H9 (cell line): ENCODE measurements at regions not wholly inside any gene's neighbourhood (a gene's known extent, or its start where the extent isn't known, plus 50 kb on each side); places are given as distances from the start of the nearest gene placed in this dataset.

Source experiments
- DNase-seq: peaks from one replicate; pipeline ENCODE4 v3.0.0-alpha.2; 2017
- H2AFZ ChIP-seq: one replicate; pipeline ENCODE4 v1.6.1; 2013; ENCODE audit warnings: mild to moderate bottlenecking, low read length, control low read depth, moderate library complexity
- H2AK5ac ChIP-seq: 2 replicates; pipeline ENCODE4 v1.6.1; 2013; ENCODE audit warnings: low read length, control low read depth, mixed read lengths; ENCODE audit not compliant: insufficient read length
- H2BK120ac ChIP-seq: one replicate; pipeline ENCODE4 v1.6.1; 2013; ENCODE audit warnings: low read depth, mild to moderate bottlenecking, low read length, control low read depth, inconsistent platforms; ENCODE audit not compliant: poor library complexity, severe bottlenecking
- H2BK12ac ChIP-seq: 2 replicates; pipeline ENCODE4 v1.6.1; 2013; ENCODE audit warnings: low read length, control low read depth, mixed read lengths, low read depth; ENCODE audit not compliant: insufficient read length
- H2BK15ac ChIP-seq: 2 replicates; pipeline ENCODE4 v1.6.1; 2013; ENCODE audit warnings: low read depth, low read length, control low read depth
- H2BK20ac ChIP-seq: one replicate; pipeline ENCODE4 v1.6.1; 2013; ENCODE audit warnings: low read depth, mild to moderate bottlenecking, low read length, control low read depth, inconsistent platforms; ENCODE audit not compliant: poor library complexity, severe bottlenecking
- H2BK5ac ChIP-seq: 2 replicates; pipeline ENCODE4 v1.6.1; 2013; ENCODE audit warnings: low read length, control low read depth, mixed read lengths; ENCODE audit not compliant: insufficient read length
- H3K14ac ChIP-seq: 2 replicates; pipeline ENCODE4 v1.6.1; 2013; ENCODE audit warnings: low read length, control low read depth; ENCODE audit not compliant: insufficient read depth
- H3K18ac ChIP-seq: 2 replicates; pipeline ENCODE4 v1.6.1; 2013; ENCODE audit warnings: low read depth, mild to moderate bottlenecking, mixed read lengths, low read length, control low read depth; ENCODE audit not compliant: insufficient read length
- H3K23ac ChIP-seq: 2 replicates; pipeline ENCODE4 v1.6.1; 2013; ENCODE audit warnings: low read length, control low read depth, mixed read lengths, low read depth; ENCODE audit not compliant: insufficient read length
- H3K23me2 ChIP-seq: 2 replicates; pipeline ENCODE4 v1.6.1; 2013; ENCODE audit warnings: low read depth, mild to moderate bottlenecking, mixed read lengths, low read length, control low read depth; ENCODE audit not compliant: insufficient read length, poor library complexity, severe bottlenecking
- H3K27ac ChIP-seq: 2 replicates; pipeline ENCODE4 v1.5.1; 2013; ENCODE audit warnings: low read length, control low read depth, mixed read lengths, low read depth; ENCODE audit not compliant: insufficient read length
- H3K27me3 ChIP-seq: 2 replicates; pipeline ENCODE4 v1.6.1; 2013; ENCODE audit warnings: low read length, control low read depth, inconsistent platforms; ENCODE audit not compliant: insufficient read depth
- H3K4ac ChIP-seq: 2 replicates; pipeline ENCODE4 v1.6.1; 2013; ENCODE audit warnings: low read depth, mild to moderate bottlenecking, control low read depth, inconsistent platforms, low read length, moderate library complexity
- H3K4me1 ChIP-seq: 2 replicates; pipeline ENCODE4 v1.6.1; 2013; ENCODE audit warnings: low read length, control low read depth, inconsistent platforms; ENCODE audit not compliant: insufficient read depth
- H3K4me2 ChIP-seq: 2 replicates; pipeline ENCODE4 v1.6.1; 2013; ENCODE audit warnings: low read length, control low read depth, mixed read lengths; ENCODE audit not compliant: insufficient read length, insufficient read depth
- H3K56ac ChIP-seq: 2 replicates; pipeline ENCODE4 v1.6.1; 2013; ENCODE audit warnings: low read depth, mild to moderate bottlenecking, mixed read lengths, low read length, control low read depth; ENCODE audit not compliant: insufficient read length
- H3K79me1 ChIP-seq: 2 replicates; pipeline ENCODE4 v1.6.1; 2013; ENCODE audit warnings: low read depth, mild to moderate bottlenecking, moderate library complexity, low read length, control low read depth, inconsistent platforms; ENCODE audit not compliant: insufficient read depth, poor library complexity, severe bottlenecking
- H3K79me2 ChIP-seq: 2 replicates; pipeline ENCODE4 v1.6.1; 2013; ENCODE audit warnings: low read length, control low read depth, inconsistent platforms; ENCODE audit not compliant: insufficient read depth
- H3K9ac ChIP-seq: 2 replicates; pipeline ENCODE4 v1.6.1; 2013; ENCODE audit warnings: low read length, control low read depth, mixed read lengths; ENCODE audit not compliant: insufficient read length; ENCODE audit errors: extremely low read depth
- H3K9me3 ChIP-seq: one replicate; pipeline ENCODE4 v1.6.1; 2013; ENCODE audit warnings: low read depth, low read length, inconsistent platforms; ENCODE audit not compliant: control insufficient read depth
- H3T11ph ChIP-seq: one replicate; pipeline ENCODE4 v1.6.1; 2013; ENCODE audit warnings: mild to moderate bottlenecking, low read length, control low read depth, inconsistent platforms
- H4K20me1 ChIP-seq: one replicate; pipeline ENCODE4 v1.6.1; 2013; ENCODE audit not compliant: control insufficient read depth, insufficient read length, insufficient read depth
- H4K5ac ChIP-seq: 2 replicates; pipeline ENCODE4 v1.6.1; 2013; ENCODE audit warnings: low read depth, mild to moderate bottlenecking, mixed read lengths, low read length, control low read depth; ENCODE audit not compliant: insufficient read length
- H4K8ac ChIP-seq: replicated peaks from 2 replicates; pipeline ENCODE4 v1.6.1; 2013; ENCODE audit warnings: low read length, control low read depth, mixed read lengths, low read depth; ENCODE audit not compliant: insufficient read length
- H4K91ac ChIP-seq: 2 replicates; pipeline ENCODE4 v1.6.1; 2013; ENCODE audit warnings: low read depth, mild to moderate bottlenecking, moderate library complexity, mixed read lengths, low read length, control low read depth; ENCODE audit not compliant: insufficient read length
- H3K27ac Mint-ChIP-seq, 3 experiments: 2 replicates in 2 of 3; 3 replicates in 1 of 3; pipeline ENCODE4 v1.8.0; 2020 to 2021; ENCODE audit warnings: mixed read lengths in 3 of 3, mild to moderate bottlenecking in 1 of 3, moderate library complexity in 1 of 3
- H3K27me3 Mint-ChIP-seq: 2 replicates; pipeline ENCODE4 v1.8.0; 2021; ENCODE audit warnings: low read depth, mild to moderate bottlenecking, moderate library complexity, mixed read lengths
- H3K36me3 Mint-ChIP-seq, 3 experiments: 2 replicates in 2 of 3; 3 replicates in 1 of 3; pipeline ENCODE4 v1.8.0; 2020 to 2021; ENCODE audit warnings: low read depth in 3 of 3, mixed read lengths in 3 of 3; ENCODE audit not compliant: insufficient read depth in 1 of 3
- H3K4me1 Mint-ChIP-seq, 2 experiments: 2 replicates each; pipeline ENCODE4 v1.8.0; 2020; ENCODE audit warnings: mixed read lengths in 2 of 2
- H3K4me3 Mint-ChIP-seq, 2 experiments: 2 replicates in 1 of 2; 3 replicates in 1 of 2; pipeline ENCODE4 v1.8.0; 2020 to 2021; ENCODE audit warnings: mild to moderate bottlenecking in 2 of 2, mixed read lengths in 2 of 2, moderate library complexity in 1 of 2
- H3K9me3 Mint-ChIP-seq, 2 experiments: 2 replicates in 1 of 2; 3 replicates in 1 of 2; pipeline ENCODE4 v1.8.0; 2020; ENCODE audit warnings: mild to moderate bottlenecking in 2 of 2, mixed read lengths in 2 of 2, moderate library complexity in 1 of 2
- CTCF ChIP-seq: fragments of 200-600 bp; sonication (generic); conservative IDR thresholded peaks from 3 replicates; pipeline ENCODE4 v1.8.0; 2021; ENCODE audit warnings: antibody characterized with exemption, mild to moderate bottlenecking
- WGBS: extraction: QIAGEN DNeasy Blood & Tissue Kit; methylation state at CpG from one replicate; pipeline ENCODE4 v1.1.7; 2013; ENCODE audit warnings: missing lambda C conversion rate, low lambda C conversion rate, mixed read lengths; ENCODE audit not compliant: insufficient read length; ENCODE audit errors: extremely low coverage; 5-methylcytosine and 5-hydroxymethylcytosine counted together

- H3T11ph ChIP-seq: no peak overlapping the region
- H4K20me1 ChIP-seq: no peaks in the 10 kb centered on the region
- no peaks in the 10 kb centered on the region for H3K4me1 ChIP-seq
- H3K9me3 ChIP-seq: no peaks in the 10 kb centered on the region
- no peak for DNase-seq
- no peaks in the 10 kb centered on the region for H3K79me1 ChIP-seq
- no peak overlapping the region for H2BK120ac ChIP-seq
- Mint-ChIP-seq H3K27ac (no peak overlapping the region), H3K27me3 (no peaks in the 10 kb centered on the region; the same call in 1 of the 2 replicates), H3K36me3 (no peaks in the 10 kb centered on the region), H3K9me3 (no peaks in the 10 kb centered on the region), H3K4me3 (no peak overlapping the region), H3K4me1 (peaks cover 0 to 10% of the 10 kb centered on the region in 2 experiments; a peak in 2 of 4 replicates)
- no peaks in the 10 kb centered on the region for H3K27me3 ChIP-seq
- no CpG with 5 or more reads among the region's 3 CpGs for WGBS
- H3K23ac ChIP-seq: no peak overlapping the region
- H2BK12ac ChIP-seq: no peak overlapping the region
- H3K14ac ChIP-seq: no peak overlapping the region
- no peak overlapping the region for H2BK20ac ChIP-seq
- H2BK15ac ChIP-seq: no peak overlapping the region
- H4K91ac ChIP-seq: no peak overlapping the region
- no peak overlapping the region for H2BK5ac ChIP-seq
- H3K4me2 ChIP-seq: no peak overlapping the region
- H3K56ac ChIP-seq: no peak overlapping the region
- H2AK5ac ChIP-seq: no peak overlapping the region
- no peak overlapping the region for H4K8ac ChIP-seq
- no peak overlapping the region for H3K27ac ChIP-seq
- no peak overlapping the region for H3K9ac ChIP-seq
- H3K18ac ChIP-seq: no peak overlapping the region
- no peak overlapping the region for H3K4ac ChIP-seq
- H3K23me2 ChIP-seq: no peaks in the 10 kb centered on the region
- no peak overlapping the region for H2AFZ ChIP-seq
- TF ChIP-seq CTCF: no peak
- H3K79me2 ChIP-seq: no peaks in the 10 kb centered on the region
- no peak overlapping the region for H4K5ac ChIP-seq
Observed at GRCh38 chr1:192462616-192463015, 113.0 kb upstream of the RGS1 start.
